A673 (cell line): ENCODE measurements at regions not wholly inside any gene's neighbourhood (a gene's known extent, or its start where the extent isn't known, plus 50 kb on each side); places are given as distances from the start of the nearest gene placed in this dataset.

ENCODE experiments used
- BruUV-seq: library from RNA; stranded (reverse); fragments of 400-500 nt; replicated peaks from 2 replicates; lab custom pipeline; 2021; lab: Mats Ljungman, UMichigan
- CTCF ChIA-PET: fragments of 300-600 bp; sonication (Branson Sonifier 250); formaldehyde crosslinking; loops from one replicate; lab custom pipeline; 2022; ENCODE audit warnings: antibody characterized with exemption; lab: Charles Lee
- POLR2A ChIA-PET: fragments of 300-600 bp; sonication (Branson Sonifier 250); formaldehyde crosslinking; loops from one replicate; lab custom pipeline; 2022; ENCODE audit warnings: antibody characterized with exemption; ENCODE audit not compliant: low non-redundant PET; lab: Charles Lee
- DNase-seq: peaks from one replicate; pipeline ENCODE4 v3.0.0-alpha.2; 2015; ENCODE audit warnings: low spot score
- H3K27ac ChIP-seq: fragments of 200-600 bp; sonication (generic); 2 replicates; pipeline ENCODE4 v1.5.1; 2016; ENCODE audit warnings: mixed run types, low read depth, mild to moderate bottlenecking, mixed read lengths, antibody characterized with exemption, low read length; ENCODE audit not compliant: poor library complexity, severe bottlenecking
- H3K27me3 ChIP-seq: fragments of 200-600 bp; sonication (generic); replicated peaks from 2 replicates; pipeline ENCODE4 v1.6.1; 2017; ENCODE audit warnings: mixed run types, low read depth, mild to moderate bottlenecking, mixed read lengths, antibody characterized with exemption, low read length; ENCODE audit not compliant: insufficient read depth, poor library complexity
- H3K36me3 ChIP-seq: fragments of 200-600 bp; sonication (generic); 2 replicates; pipeline ENCODE4 v1.6.1; 2016; ENCODE audit warnings: mixed run types, mild to moderate bottlenecking, mixed read lengths, antibody characterized with exemption, low read length; ENCODE audit not compliant: insufficient read depth, poor library complexity, severe bottlenecking
- H3K4me1 ChIP-seq: fragments of 200-600 bp; sonication (generic); 2 replicates; pipeline ENCODE4 v1.6.1; 2017; ENCODE audit warnings: mixed run types, mild to moderate bottlenecking, mixed read lengths, antibody characterized with exemption, low read length; ENCODE audit not compliant: insufficient read depth, poor library complexity, severe bottlenecking
- H3K4me3 ChIP-seq: fragments of 200-600 bp; sonication (generic); 2 replicates; pipeline ENCODE4 v1.5.1; 2016; ENCODE audit warnings: low read depth, mixed run types, mild to moderate bottlenecking, mixed read lengths, low read length; ENCODE audit not compliant: poor library complexity, severe bottlenecking
- H3K9me3 ChIP-seq: fragments of 200-600 bp; sonication (generic); 2 replicates; pipeline ENCODE4 v1.6.1; 2016; ENCODE audit warnings: mixed run types, low read depth, mild to moderate bottlenecking, mixed read lengths, antibody characterized with exemption, low read length; ENCODE audit not compliant: poor library complexity, severe bottlenecking
- CTCF ChIP-seq: fragments of 300-800, 200-600 bp; sonication (generic); conservative IDR thresholded peaks from 2 replicates; pipeline ENCODE4 v1.5.1; 2017; ENCODE audit warnings: low read depth, mild to moderate bottlenecking, antibody characterized with exemption, low read length, moderate library complexity, mixed read lengths
- EZH2 ChIP-seq: fragments of 200-600 bp; sonication (generic); IDR thresholded peaks from 2 replicates; pipeline ENCODE4 v1.6.1; 2017; ENCODE audit warnings: borderline replicate concordance, low read depth, mild to moderate bottlenecking, mixed read lengths, antibody characterized with exemption, low read length; ENCODE audit not compliant: poor library complexity, severe bottlenecking
- intact Hi-C: fragments of 100-400 bp; cut with micrococcal nuclease; formaldehyde crosslinking; loops from one replicate; pipeline ENCODE4 v1.10.0; 2022; ENCODE audit not compliant: unreplicated experiment

GRCh38 chr11:112570333-112570732, 309.7 kb upstream of the PLET1 start:
- Histone ChIP-seq H3K9me3 (no peaks in the 10 kb centered on the region), H3K4me1 (peaks cover 14% of the 10 kb centered on the region), H3K27me3 (no peaks in the 10 kb centered on the region), H3K36me3 (no peaks in the 10 kb centered on the region), H3K4me3 (no peak overlapping the region), H3K27ac (no peak overlapping the region)
- BruUV-seq = no TSS peak
- POLR2A ChIA-PET = interaction anchor here (0.6 kb wide), 1 partner anchor 290 kb away, joined by 15 read pairs; no protein-coding TSS in a partner anchor
- TF ChIP-seq CTCF = no peak
- intact Hi-C loops = no loop called here
- peak; percentile 36 for DNase-seq
- CTCF ChIA-PET = no interaction called here

DNA sequence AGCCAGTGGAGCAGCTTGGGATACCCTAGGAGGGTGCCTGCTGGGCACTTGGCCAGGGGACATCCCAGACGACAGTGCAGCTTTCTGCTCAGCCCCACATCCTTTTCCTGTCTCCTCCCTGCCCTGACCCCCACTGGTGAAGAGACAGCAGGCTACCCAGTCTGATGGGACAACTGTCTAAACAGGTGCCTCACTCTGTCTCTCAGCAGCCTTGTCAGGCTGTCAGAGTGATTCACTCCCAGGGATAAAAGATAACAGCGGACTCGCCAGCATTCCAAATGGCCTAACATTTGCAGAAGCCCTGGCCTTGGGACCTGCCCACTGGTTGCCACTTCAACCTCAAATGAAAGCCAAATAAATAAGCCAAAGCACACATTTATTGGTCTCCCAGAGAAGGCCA, 318.6 kb upstream of the PLET1 start:
- no peaks in the 10 kb centered on the region for H3K27me3 ChIP-seq
- no peak for TF ChIP-seq CTCF
- TF ChIP-seq EZH2 = no peak
- CTCF ChIA-PET = no interaction called here
- H3K27ac ChIP-seq = no peak overlapping the region
- BruUV-seq = no TSS peak
- POLR2A ChIA-PET = no interaction called here
- H3K4me3 ChIP-seq = no peak overlapping the region
- H3K4me1 ChIP-seq = peaks cover 5% of the 10 kb centered on the region
- H3K9me3 ChIP-seq = no peaks in the 10 kb centered on the region
- no peaks in the 10 kb centered on the region for H3K36me3 ChIP-seq
- intact Hi-C loops = no loop called here
- DNase-seq = peak; percentile 27

- CTCF ChIA-PET = no interaction called here
- TF ChIP-seq EZH2 (no peak), CTCF (no peak)
- POLR2A ChIA-PET = no interaction called here
- H3K4me1 ChIP-seq = peaks cover 5% of the 10 kb centered on the region
- H3K27ac ChIP-seq = no peak overlapping the region
- no peaks in the 10 kb centered on the region for H3K36me3 ChIP-seq
- intact Hi-C loops = loop anchor here (10.0 kb wide), 1 partner anchor 954 kb away; no protein-coding TSS in a partner anchor
- H3K9me3 ChIP-seq = no peaks in the 10 kb centered on the region
- H3K27me3 ChIP-seq = no peaks in the 10 kb centered on the region
- BruUV-seq = no TSS peak
- H3K4me3 ChIP-seq = no peak overlapping the region
- no peak for DNase-seq
These were observed 320.2 kb upstream of the PLET1 start for GRCh38 chr11:112580864-112581263.
